Activated CD4-positive, CD25-positive, alpha-beta regulatory T cell treated with anti-CD3 and anti-CD28 coated beads, Interleukin-2, amount 50 U/mL, for 16 hours (primary cell): ENCODE measurements at regions not wholly inside any gene's neighbourhood (a gene's known extent, or its start where the extent isn't known, plus 50 kb on each side); places are given as distances from the start of the nearest gene placed in this dataset.
"Not testable (repeated sequence)": the region's sequence is repeated elsewhere in the genome, so short reads cannot be mapped to it uniquely, and the experiment has no call there.

Experiments
- DNase-seq: peaks from one replicate; pipeline ENCODE4 v3.0.0-alpha.2; 2020; ENCODE audit warnings: low read depth, low spot score

GRCh38 chrX:121298499-121298898, 251.1 kb downstream of the GLUD2 start:
- no peak for DNase-seq

GRCh38 chrX:121301356-121301755, 253.9 kb downstream of the GLUD2 start:
- DNase-seq = no peak

DNA sequence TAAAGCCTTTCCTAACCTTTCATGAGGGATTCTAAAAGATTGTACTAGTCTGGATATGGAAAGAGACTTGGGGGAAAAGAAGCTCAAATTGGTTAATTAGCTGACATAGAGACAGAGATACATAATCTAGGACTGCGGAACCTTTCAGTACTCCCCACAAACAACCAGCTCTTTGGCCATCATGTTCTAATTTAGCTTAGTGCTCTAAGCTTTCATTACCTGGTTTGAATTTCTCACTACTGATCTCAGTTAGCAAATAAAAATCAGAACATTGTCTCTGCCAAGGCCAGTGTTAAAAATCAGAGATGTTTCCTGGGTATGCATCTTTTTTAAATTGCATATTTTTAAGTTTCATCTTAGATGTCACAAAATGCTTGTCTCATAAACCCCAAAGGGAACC, 254.4 kb downstream of the GLUD2 start:
- DNase-seq = no peak

DNA sequence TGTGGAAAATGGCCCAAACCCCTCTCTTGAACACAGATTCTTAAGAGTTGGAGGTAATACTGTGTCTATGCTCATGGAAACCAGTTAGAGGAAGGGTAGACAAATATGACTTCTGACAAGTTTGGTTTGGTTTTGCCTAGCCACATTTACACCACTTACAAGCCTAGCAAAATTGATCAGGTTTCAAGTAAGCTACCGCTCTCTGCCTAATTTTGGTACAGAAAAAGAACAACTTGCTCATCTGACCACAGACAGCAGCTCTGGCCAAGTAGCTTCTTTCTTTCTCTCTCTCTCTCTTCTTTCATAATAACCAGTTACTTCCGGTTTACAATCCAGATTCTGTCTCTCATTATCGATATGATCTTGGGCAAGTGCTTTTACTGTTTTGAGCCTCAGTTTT, 260.0 kb downstream of the GLUD2 start:
- no peak for DNase-seq

DNA sequence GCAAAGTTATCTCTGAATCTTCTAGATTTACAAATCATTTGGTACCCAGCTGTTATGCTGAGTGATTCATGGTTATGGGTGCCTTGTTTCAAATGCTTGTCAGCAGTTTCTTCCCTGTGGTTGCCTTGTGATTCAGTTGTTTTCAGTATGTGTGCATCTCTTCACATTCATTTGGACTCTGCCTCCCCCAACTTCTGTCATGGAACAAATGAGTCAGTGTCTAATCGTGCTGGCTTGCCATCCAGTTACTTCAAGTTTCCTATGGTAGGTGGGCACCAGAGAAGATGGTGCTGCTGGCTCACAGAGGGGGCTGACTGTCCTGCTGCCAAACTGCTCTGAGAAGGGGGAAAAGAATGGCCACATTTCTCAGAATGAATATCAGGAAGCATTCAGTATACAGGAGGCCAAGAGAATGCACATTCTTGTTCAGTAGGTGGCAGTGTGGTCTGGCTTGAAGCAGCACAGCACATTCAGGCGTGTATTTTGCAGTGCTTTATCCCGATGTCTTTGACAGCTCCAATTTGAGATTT, 260.9 kb downstream of the GLUD2 start:
- peak; percentile 6 for DNase-seq

DNA sequence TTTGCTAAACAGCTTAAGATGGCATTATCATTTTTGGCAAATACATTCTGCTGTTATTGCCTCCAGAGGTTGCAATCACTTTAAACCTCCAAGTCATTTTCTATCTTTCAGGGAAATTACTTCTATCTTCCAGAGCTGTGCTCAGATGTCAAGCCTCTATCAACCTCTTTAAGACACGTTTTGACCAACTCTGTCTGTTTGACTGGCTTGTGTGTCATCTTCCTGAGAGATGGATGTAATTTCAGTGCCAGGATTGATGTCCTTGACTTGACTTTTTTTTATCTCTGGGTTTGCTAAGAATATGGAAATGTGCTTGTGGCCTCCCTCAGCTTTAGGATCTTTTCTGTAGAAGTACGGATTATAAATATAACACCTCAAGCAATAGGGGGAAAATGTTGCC, 263.4 kb downstream of the GLUD2 start:
- no peak for DNase-seq

- no peak for DNase-seq
These were observed 273.0 kb downstream of the GLUD2 start for GRCh38 chrX:121320441-121320840.

DNA sequence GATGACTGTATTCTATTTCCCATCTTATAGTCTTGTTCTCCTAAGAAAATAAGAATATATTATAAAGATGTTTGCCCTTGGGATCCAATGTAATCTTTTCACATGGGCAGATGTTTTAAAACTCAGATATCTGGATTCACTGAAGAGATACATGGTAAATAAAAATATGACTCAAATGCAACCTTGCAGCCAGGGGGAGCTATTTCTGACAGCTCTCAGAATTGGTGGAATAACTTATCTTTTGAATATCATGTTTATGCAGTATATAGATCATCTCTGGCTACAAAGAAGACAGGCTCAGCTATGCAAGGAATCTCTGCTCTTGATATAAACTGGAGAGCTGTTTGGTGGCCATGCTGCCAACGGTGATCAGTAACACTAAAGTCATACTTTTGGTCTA, 274.7 kb downstream of the GLUD2 start:
- DNase-seq = no peak

DNA sequence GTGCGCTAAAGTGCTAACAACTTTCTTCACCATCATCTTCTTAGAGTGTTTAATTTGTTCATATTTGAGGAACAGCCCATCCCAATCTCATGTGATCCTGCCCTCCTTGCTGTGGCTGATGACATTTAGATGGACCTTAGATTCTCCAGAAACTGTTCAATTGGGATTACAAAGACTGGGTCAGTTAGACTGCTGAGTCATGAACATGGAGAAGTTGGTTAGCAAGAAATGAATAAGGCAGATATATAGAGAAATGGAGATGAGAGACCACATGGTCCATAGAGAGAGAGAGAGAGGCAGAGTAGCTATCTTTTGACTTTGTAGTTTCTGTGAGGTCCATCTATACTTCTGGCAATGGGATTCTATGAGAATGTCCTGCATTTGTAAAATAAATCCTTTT, 275.9 kb downstream of the GLUD2 start:
- DNase-seq = no peak

- no peak for DNase-seq
These were observed 286.5 kb downstream of the GLUD2 start for GRCh38 chrX:121333942-121334341.

DNA sequence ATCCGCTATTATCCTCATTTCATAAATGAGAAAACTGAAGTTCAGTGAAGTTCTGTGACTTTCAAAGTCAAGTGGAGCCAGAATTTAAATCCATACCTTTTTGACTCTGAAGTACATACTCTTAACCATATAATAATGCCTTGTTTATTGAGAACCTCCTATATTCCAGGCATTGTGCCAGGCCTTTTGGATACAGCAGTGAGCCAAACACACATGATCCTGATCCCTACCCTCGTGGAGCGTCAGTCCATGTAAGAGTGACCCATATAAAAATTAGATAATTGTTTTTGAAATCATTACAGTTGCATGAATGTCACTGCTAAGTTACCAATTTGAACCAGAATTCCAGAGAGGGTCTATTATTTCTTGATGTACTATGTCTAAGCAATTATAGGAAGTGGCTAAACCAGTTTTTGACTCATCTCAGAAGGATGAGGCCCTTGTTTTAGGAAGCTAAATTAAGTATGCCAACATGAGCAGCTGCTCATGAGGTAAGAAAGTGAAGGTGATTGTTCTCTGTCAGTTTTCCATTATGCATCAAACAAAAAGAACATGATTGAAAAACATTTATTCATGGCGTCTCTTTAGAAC, 289.5 kb downstream of the GLUD2 start:
- DNase-seq = no peak

DNA sequence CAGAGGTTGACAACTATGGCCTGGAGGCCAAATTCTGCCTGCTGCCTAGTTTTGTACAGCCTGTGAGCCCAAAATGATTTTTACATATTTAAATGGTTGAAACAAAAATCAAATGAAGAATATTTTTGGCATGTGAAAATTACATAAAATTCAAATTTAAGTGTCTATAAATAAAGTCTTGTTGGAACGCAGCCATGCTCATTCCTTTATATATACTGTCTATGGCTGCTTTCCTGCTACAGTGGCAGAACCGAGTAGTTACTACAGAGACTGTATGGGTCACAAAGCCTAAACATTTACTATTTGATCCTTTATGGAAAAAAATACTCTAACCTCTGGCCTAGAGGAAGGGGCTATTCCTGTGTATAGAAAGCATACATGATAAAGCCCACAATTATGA, 290.4 kb downstream of the GLUD2 start:
- no peak for DNase-seq

- no peak for DNase-seq
These were observed 301.9 kb downstream of the GLUD2 start for GRCh38 chrX:121349263-121349662.

GRCh38 chrX:121356139-121356849, 308.9 kb downstream of the GLUD2 start:
- DNase-seq = no peak

- DNase-seq = no peak
These were observed 309.4 kb downstream of the GLUD2 start for GRCh38 chrX:121356850-121357171.

GRCh38 chrX:121360280-121360679, 312.9 kb downstream of the GLUD2 start:
- no peak for DNase-seq

GRCh38 chrX:121365572-121366161, 318.3 kb downstream of the GLUD2 start:
- DNase-seq = no peak

DNA sequence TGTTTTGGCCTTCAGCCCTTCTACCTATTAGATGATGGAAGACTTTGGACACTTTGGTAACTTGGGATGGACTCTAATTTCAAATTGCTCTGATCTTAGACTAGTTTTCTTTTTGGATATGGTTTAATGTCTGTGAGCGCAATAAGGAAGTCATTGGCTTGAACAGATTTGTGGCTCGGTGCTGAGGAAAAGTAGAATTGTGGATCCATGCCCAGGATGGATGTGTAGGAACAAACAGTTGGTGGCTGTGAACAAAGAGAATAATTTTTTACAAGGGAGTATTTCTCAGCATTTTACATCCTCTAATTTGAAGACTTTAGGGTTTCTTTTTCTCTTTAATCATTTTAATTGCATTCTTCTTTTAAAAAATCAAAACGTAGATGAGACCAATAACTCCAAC, 327.1 kb downstream of the GLUD2 start:
- DNase-seq = no peak

GRCh38 chrX:121381915-121382314, 334.5 kb downstream of the GLUD2 start:
- DNase-seq = not testable (repeated sequence)

DNA sequence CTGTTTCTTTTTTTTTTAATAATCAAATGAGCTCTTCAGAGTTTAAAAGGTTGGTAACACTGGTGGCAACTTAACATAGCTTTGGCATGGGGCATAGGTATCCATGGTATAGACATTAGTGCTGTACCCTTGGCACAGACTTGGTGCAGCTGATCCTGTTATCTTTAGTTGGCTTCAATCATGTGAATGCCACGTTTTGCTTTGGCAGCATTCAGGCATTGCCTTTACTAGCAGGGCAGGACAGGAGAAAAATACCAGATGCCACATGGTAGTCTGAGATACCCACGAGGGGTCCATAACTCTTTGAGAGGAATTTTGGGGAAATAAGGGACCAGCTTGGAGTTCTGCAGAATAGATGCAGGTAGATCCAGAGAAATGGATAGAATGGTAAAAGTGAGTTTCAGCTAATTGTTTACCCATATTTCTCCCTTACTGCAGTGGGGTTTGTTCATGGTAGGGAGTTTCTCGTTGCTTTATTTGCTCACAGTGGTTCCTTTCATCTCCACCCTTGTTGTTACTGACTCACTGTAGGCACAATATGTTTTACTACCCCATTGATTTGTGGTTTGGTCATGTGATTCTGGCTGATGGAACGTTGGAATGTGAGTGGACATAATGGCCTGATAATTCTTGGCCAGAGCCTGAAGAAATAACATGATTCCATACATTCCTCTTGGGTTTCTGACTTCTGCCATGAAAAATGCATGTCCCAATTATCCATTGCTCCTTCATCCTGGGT, 342.7 kb downstream of the GLUD2 start:
- no peak for DNase-seq

GRCh38 chrX:121405826-121406225, 358.4 kb downstream of the GLUD2 start:
- no peak for DNase-seq

DNA sequence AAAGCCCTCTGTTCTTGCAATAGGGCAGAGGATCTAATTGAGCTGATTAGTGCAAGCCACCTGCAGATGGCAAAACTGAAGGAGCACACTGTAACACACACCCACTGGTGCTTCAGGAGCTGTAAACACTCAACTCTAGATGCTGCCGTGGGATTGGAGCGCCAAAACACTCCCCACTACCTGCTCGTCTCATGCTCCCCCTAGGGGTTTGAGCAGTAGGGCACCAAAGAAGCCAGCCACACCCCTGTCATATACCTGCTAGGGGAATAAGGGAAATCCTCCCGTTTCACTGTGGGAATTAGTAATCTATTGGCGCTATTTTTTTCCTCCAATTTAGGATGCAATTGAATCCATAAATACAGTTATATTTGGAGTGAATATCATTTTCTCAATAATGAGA, 360.2 kb downstream of the GLUD2 start:
- no peak for DNase-seq
